A204.1 (cell line): ENCODE measurements at regions not wholly inside any gene's neighbourhood (a gene's known extent, or its start where the extent isn't known, plus 50 kb on each side); places are given as distances from the start of the nearest gene placed in this dataset.
"Not testable (repeated sequence)": the region's sequence is repeated elsewhere in the genome, so short reads cannot be mapped to it uniquely, and the experiment has no call there.

Experiments
- FAIRE-seq: peaks from 2 replicates; lab custom pipeline; 2012; peaks lifted over from hg19 to GRCh38; lab: Jason Lieb, UNC

DNA sequence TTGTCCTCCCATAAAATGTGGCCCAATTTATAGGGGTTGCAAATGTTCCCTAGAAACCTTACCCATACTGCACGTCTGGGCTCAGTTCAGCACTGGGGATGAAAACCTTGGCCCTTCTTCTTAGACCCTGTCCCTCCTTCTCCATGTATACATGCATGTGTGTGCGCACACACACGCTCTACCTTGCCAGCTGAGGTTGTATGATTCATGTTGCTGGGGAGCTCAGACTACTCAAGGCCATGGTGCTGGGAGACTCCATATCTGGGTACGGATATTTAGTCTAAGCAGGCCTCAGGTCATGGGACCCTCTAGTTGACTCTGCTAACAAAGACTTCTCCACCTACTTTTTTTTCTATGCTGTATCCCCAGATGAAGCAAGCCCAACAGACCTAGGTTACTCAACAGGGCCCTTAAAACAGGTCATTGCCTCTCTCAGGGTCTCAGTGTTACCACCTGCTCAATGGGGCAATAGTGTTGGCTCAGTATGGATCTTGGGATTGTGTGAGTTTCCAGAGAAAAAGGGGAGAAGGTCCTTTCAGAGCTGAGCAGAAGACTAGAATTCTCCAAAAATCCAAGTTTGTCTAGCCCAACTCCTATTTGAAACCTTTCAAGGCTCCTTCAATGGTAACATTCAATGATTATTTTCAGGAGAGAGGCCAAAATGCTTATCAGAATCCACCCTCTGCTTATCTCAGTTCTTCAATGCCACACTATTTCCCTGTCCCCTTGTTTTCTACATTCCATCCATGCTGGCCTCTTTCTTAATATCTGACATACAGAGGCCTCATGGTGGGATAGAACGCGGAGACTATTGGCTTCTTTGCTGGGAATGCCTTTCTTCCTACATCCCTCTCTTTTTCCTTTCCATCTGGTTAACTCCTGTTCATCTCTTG, 123.6 kb upstream of the PITX1 start:
- FAIRE-seq = no peak

- no peak for FAIRE-seq
Observed at GRCh38 chr5:135156715-135157404, 122.8 kb upstream of the PITX1 start.

- FAIRE-seq = no peak
Observed at GRCh38 chr5:135156337-135156714, 122.3 kb upstream of the PITX1 start.

- no peak for FAIRE-seq
Observed at GRCh38 chr5:135155616-135156214, 121.7 kb upstream of the PITX1 start.

DNA sequence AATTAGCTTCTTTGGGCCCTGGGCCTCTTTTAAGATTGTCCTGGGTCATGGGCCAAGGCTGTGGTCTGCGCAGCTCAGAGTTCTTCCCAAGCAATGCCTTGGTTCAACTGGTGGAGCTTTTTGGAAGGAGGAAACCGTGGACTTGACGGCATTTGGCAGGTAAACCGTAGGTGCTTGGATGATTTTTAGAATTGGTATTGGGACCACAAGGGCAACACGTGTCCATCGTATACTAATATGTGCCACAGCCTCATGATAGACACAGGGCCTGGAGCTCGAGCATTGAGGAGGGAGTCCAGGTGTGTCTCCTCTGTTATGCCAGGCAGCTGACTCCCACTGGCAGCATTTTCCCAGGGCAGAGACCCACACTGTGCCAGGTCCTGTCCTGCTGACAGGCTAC, 120.9 kb upstream of the PITX1 start:
- FAIRE-seq = no peak

- FAIRE-seq = no peak
Observed at GRCh38 chr5:135154197-135154596, 120.2 kb upstream of the PITX1 start.

- FAIRE-seq = no peak
Observed at GRCh38 chr5:135153661-135154060, 119.6 kb upstream of the PITX1 start.

- no peak for FAIRE-seq
Observed at GRCh38 chr5:135153259-135153658, 119.2 kb upstream of the PITX1 start.

GRCh38 chr5:135151660-135152059, 117.6 kb upstream of the PITX1 start:
- not testable (repeated sequence) for FAIRE-seq

- FAIRE-seq = no peak
Observed at GRCh38 chr5:135151256-135151655, 117.2 kb upstream of the PITX1 start.

GRCh38 chr5:135150767-135151166, 116.7 kb upstream of the PITX1 start:
- FAIRE-seq = no peak

DNA sequence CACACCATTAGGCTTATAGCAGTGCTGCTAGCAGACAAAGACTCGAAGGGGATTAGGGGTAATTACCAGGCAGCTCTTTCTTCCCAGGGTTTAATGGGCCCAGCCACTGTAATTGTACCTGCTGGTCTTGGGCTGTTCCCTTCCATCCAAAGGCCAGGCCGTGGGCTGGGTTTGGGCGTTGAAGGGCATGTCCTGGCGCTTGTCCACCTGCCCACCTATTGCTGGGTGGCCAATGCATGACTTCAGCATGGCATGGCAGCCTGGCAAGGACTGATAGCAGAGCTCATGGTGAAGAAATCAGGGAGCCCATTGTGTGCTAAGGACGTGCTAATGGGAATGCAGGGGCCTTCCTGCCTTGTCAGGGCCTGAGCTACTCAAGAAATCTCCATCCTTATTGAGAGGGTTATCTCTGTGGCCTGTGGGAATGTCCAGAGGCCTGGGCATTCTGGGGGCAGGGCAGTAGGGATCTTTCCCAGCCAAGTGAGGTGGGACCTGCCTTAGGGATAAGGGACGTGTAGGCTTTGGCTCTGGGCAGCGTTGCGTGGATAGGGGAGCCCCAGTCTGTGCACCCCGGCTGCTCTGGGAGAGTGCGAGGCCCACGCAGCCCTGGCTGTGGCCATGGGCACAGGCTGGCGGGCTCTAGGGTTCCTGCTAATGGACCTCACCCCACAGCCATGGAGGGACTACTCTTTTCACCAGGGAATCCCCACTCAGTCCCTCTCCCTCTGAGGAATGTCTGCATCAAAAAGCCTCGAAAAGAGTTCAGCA, 116.1 kb upstream of the PITX1 start:
- no peak for FAIRE-seq

DNA sequence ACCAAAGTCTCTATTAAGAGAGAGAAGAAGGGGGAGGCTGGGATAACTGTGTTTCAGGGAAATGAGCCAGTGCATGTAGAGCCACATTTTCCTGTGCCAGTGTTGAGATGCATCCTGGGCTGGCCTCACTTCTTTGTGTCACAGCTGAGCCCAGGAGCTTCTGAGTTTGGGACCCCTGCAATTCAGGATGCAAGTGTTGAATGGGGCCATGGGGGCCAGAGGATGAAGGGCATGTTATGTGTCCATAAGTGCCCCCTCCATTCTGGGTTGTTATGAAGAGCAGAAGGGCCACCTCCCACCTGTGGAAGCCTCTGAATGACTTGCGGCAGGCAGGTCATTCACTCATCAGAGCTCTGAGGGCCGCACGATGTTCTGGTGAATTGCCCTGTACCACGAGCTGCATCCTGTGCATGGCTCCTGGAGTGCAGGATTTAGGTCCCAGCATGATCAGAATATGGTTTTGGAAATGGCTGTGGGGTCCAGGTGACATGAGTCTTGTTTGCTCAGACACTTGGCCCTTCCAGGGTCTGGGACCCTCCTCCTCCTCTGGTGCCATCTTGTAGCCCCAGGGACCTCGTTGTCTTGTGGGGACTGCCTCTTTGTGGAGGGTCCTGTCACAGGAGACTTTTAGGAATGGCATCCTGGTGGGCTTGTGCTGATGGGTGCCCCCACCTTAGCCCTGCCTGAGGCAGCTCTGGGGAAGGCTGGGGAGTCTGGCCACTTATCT, 115.4 kb upstream of the PITX1 start:
- FAIRE-seq = no peak

DNA sequence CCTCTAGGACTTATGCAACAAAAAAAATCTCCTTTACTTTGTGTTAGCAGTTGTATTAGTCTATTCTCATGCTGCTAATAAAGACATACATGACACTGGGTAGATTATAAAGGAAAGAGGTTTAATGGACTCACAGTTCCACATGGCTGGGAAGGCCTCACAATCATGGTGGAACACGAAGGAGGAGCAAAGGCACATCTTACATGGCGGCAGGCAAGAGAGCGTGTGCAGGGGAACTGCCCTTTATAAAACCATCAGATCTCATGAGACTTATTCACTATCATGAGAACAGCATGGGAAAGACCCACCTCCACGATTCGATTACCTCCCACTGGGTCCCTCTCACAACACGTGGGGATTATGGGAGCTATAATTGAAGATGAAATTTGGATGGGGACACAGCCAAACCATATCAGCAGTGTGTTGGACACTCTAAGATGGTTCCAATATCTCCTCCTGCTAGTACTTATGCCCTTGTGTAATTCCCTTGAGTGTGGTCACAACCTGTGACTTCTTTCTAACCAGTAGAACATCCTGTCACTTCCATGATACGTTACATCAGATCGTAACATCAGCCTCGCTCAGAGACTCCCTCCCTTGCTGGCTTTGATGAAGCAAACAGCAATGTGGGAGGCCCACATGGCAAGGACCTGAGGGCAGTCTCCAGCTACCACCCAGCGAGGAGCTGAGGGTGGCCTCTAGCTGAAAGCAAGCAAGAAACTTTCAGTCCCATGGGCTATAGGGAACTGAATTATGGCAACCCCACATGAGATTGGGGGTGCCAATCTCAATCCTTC, 113.5 kb upstream of the PITX1 start:
- no peak for FAIRE-seq

GRCh38 chr5:135145985-135146384, 112.0 kb upstream of the PITX1 start:
- FAIRE-seq = no peak

DNA sequence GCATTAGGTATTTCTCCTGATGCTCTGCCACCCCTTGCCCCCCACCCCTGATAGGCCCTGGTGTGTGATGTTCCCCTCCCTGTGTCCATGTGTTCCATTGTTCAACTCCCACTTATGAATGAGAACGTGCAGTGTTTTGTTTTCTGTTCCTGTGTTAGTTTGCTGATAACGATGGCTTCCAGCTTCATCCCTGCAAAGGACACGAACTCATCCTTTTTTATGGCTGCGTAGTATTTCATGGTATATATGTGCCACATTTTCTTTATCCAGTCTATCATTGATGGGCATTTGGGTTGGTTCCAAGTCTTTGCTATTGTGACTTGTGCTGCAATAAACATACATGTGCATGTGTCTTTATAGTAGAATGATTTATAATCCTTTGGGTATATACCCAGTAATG, 109.7 kb upstream of the PITX1 start:
- FAIRE-seq = not testable (repeated sequence)

DNA sequence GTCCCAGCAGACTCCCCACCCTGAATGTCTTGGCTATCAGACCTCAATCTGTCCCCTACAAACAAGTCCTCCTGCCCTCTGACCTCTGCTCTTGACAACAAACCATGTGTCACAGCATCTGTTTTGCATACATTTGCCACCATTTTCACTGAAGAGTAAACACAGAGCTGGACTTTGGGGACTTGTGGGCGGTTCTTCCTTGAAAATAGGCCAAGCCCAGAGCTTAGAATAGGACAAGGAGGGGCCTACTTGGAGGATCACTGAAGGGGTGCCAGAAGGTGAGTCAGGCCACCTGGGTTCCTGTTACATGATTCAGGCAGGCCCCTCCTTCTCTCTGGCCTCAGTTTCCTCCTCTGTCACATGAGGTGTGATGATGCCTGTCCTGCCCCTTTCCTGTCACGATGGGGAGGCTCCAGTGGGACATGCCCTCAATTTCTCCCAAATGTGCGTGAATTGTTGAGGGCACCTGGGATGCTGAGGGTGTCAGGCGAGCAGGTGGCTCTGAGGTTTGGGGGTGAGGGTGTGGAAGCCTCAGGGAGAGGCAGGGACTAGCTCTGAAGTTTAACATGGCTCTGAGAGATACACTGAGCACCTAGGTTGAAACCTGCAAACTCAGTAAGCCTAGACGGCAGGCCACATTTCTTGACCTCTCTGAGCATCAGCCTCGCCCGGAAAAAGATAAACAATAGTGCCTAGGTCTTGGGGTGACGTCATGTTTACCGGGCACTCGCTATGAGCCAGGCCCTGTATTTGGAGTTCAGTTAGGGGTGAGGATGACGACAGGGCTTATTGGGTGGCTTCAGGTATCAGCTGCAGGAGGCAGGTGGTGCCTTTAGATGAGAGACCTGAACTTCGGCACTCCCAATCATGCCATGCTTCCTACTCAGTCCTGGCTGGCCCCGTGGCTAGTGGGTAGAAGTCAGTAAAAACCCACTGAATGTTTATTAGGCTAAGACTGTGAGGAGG, 107.6 kb upstream of the PITX1 start:
- no peak for FAIRE-seq

- FAIRE-seq = no peak
Observed at GRCh38 chr5:135140446-135141204, 106.6 kb upstream of the PITX1 start.
